Endothelial cell (in vitro differentiated cells): ENCODE measurements at regions not wholly inside any gene's neighbourhood (a gene's known extent, or its start where the extent isn't known, plus 50 kb on each side); places are given as distances from the start of the nearest gene placed in this dataset.

Experiments
- DNase-seq: peaks from one replicate; pipeline ENCODE4 v3.0.0; 2021; ENCODE audit warnings: low spot score
- H3K27ac Mint-ChIP-seq: one replicate; pipeline ENCODE4 v1.8.0; 2021; ENCODE audit warnings: mixed read lengths, inconsistent platforms; ENCODE audit not compliant: unreplicated experiment
- H3K27me3 Mint-ChIP-seq: one replicate; pipeline ENCODE4 v1.8.0; 2021; ENCODE audit warnings: mild to moderate bottlenecking, moderate library complexity, mixed read lengths, inconsistent platforms; ENCODE audit not compliant: unreplicated experiment
- H3K36me3 Mint-ChIP-seq: one replicate; pipeline ENCODE4 v1.8.0; 2021; ENCODE audit warnings: mild to moderate bottlenecking, low read depth, mixed read lengths, inconsistent platforms; ENCODE audit not compliant: unreplicated experiment
- H3K4me1 Mint-ChIP-seq: one replicate; pipeline ENCODE4 v1.8.0; 2021; ENCODE audit warnings: mild to moderate bottlenecking, mixed read lengths, inconsistent platforms; ENCODE audit not compliant: unreplicated experiment
- H3K4me3 Mint-ChIP-seq: one replicate; pipeline ENCODE4 v1.8.0; 2021; ENCODE audit warnings: mild to moderate bottlenecking, mixed read lengths, inconsistent platforms; ENCODE audit not compliant: unreplicated experiment
- H3K9me3 Mint-ChIP-seq: one replicate; pipeline ENCODE4 v1.8.0; 2021; ENCODE audit warnings: mixed read lengths, inconsistent platforms; ENCODE audit not compliant: unreplicated experiment
- TF ChIP-seq, protein P1 (sequence below): fragments of 200-600 bp; sonication (generic); IDR thresholded peaks from one replicate; pipeline ENCODE4 v1.5.0; 2021; ENCODE audit warnings: antibody characterized with exemption; ENCODE audit not compliant: unreplicated experiment

DNA sequence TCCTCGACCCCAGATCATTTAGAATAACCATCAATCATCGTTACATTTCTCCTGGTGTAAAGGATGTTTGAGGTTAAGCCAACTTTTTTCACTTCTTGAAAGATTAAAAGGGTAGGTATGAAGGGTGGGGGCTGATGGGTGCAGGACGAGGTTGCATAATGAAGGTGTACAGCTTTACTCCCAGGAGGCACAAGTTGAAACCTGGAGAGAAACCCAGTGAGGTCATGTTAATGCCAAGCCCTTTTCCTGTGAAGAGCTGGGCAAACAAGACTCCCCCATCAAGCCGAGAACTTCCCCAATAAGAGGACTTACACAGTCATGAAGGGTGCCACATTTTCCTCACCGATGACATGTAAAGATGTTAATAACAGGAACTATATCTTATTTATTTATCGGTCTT is 84.3 kb downstream of the FZD10 start:
- Mint-ChIP-seq H3K4me3 (no peak overlapping the region), H3K9me3 (peaks cover 51% of the 10 kb centered on the region), H3K27ac (no peak overlapping the region), H3K36me3 (peaks cover 13% of the 10 kb centered on the region), H3K27me3 (peaks cover 5% of the 10 kb centered on the region), H3K4me1 (no peaks in the 10 kb centered on the region)
- DNase-seq = no peak
- TF ChIP-seq, protein P1, sequence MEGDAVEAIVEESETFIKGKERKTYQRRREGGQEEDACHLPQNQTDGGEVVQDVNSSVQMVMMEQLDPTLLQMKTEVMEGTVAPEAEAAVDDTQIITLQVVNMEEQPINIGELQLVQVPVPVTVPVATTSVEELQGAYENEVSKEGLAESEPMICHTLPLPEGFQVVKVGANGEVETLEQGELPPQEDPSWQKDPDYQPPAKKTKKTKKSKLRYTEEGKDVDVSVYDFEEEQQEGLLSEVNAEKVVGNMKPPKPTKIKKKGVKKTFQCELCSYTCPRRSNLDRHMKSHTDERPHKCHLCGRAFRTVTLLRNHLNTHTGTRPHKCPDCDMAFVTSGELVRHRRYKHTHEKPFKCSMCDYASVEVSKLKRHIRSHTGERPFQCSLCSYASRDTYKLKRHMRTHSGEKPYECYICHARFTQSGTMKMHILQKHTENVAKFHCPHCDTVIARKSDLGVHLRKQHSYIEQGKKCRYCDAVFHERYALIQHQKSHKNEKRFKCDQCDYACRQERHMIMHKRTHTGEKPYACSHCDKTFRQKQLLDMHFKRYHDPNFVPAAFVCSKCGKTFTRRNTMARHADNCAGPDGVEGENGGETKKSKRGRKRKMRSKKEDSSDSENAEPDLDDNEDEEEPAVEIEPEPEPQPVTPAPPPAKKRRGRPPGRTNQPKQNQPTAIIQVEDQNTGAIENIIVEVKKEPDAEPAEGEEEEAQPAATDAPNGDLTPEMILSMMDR = no peak

DNA sequence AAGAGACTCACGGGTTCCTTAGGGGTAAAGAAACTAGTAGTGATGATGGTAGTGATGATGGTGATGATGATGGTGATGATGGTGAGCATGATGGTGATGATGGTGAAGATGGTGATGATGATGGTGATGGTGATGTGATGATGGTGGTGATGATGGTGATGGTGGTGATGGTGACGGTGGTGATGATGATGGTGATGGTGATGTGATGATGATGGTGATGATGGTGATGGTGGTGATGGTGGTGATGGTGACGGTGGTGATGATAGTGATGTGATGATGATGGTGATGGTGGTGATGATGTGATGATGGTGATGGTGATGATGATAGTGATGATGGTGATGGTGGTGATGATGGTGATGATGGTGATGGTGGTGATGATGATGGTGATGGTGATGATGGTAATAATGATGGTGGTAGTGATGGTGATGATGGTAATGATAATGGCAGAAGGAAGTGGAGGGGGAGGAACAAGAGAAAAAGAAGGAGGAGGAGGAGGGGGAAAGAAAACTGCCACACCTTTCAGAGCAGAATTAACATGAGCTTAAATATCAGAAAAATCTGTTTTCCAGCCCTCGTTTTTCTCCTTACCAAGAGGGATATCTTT is 85.5 kb downstream of the FZD10 start:
- H3K4me1 Mint-ChIP-seq = no peaks in the 10 kb centered on the region
- H3K27me3 Mint-ChIP-seq = peaks cover 4% of the 10 kb centered on the region
- no peak for DNase-seq
- H3K4me3 Mint-ChIP-seq = no peak overlapping the region
- TF ChIP-seq, protein P1 = no peak
- H3K9me3 Mint-ChIP-seq = peaks cover 40% of the 10 kb centered on the region
- no peak overlapping the region for H3K27ac Mint-ChIP-seq
- H3K36me3 Mint-ChIP-seq = peaks cover 7% of the 10 kb centered on the region

GRCh38 chr12:130249376-130249775 is 87.1 kb downstream of the FZD10 start:
- Mint-ChIP-seq H3K36me3 (peaks cover 11% of the 10 kb centered on the region), H3K4me1 (no peaks in the 10 kb centered on the region), H3K27me3 (peaks cover 4% of the 10 kb centered on the region), H3K4me3 (no peak overlapping the region), H3K27ac (no peak overlapping the region), H3K9me3 (peaks cover 42% of the 10 kb centered on the region)
- TF ChIP-seq, protein P1 = no peak
- no peak for DNase-seq

GRCh38 chr12:130251236-130251780 is 86.4 kb upstream of the PIWIL1 start:
- no peaks in the 10 kb centered on the region for H3K4me1 Mint-ChIP-seq
- DNase-seq = no peak
- TF ChIP-seq, protein P1 = no peak
- H3K27ac Mint-ChIP-seq = no peak overlapping the region
- peaks cover 43% of the 10 kb centered on the region for H3K9me3 Mint-ChIP-seq
- peaks cover 13% of the 10 kb centered on the region for H3K36me3 Mint-ChIP-seq
- no peak overlapping the region for H3K4me3 Mint-ChIP-seq
- peaks cover 4% of the 10 kb centered on the region for H3K27me3 Mint-ChIP-seq

DNA sequence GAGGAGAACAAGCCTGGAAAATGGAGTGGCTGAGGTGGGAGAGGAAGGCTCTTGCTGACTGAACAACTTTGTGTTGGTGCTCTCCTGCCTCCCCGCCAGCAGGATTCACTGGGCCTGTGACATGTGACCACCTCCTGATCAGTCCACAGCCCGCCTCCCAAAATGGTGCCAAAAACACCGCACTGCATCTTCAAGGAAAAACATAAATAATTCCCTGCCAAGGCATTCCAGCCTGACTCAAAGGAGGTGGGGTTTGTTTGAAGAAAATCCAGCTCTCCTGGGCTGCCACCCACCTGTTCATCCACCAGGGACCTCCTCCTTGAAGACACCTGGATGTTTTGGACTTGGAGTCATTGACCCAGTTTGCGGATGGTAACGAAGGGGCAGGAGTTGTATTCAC is 83.8 kb upstream of the PIWIL1 start:
- no peak overlapping the region for H3K4me3 Mint-ChIP-seq
- H3K27me3 Mint-ChIP-seq = peaks cover 2% of the 10 kb centered on the region
- H3K9me3 Mint-ChIP-seq = peaks cover 36% of the 10 kb centered on the region
- no peaks in the 10 kb centered on the region for H3K4me1 Mint-ChIP-seq
- DNase-seq = no peak
- TF ChIP-seq, protein P1 = no peak
- H3K27ac Mint-ChIP-seq = no peak overlapping the region
- H3K36me3 Mint-ChIP-seq = peaks cover 12% of the 10 kb centered on the region
